ENCODE measurements at regions not wholly inside any gene's neighbourhood (a gene's known extent, or its start where the extent isn't known, plus 50 kb on each side); places are given as distances from the start of the nearest gene placed in this dataset.

GRCh38 chr2:8625399-8626300 is 56.2 kb upstream of the ID2 start:
- H3K27ac Mint-ChIP-seq (ENCODE audit: unreplicated experiment), result peak overlapping the region; percentile 31
- TF ChIP-seq, protein P1, sequence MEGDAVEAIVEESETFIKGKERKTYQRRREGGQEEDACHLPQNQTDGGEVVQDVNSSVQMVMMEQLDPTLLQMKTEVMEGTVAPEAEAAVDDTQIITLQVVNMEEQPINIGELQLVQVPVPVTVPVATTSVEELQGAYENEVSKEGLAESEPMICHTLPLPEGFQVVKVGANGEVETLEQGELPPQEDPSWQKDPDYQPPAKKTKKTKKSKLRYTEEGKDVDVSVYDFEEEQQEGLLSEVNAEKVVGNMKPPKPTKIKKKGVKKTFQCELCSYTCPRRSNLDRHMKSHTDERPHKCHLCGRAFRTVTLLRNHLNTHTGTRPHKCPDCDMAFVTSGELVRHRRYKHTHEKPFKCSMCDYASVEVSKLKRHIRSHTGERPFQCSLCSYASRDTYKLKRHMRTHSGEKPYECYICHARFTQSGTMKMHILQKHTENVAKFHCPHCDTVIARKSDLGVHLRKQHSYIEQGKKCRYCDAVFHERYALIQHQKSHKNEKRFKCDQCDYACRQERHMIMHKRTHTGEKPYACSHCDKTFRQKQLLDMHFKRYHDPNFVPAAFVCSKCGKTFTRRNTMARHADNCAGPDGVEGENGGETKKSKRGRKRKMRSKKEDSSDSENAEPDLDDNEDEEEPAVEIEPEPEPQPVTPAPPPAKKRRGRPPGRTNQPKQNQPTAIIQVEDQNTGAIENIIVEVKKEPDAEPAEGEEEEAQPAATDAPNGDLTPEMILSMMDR (IDR thresholded peaks at IDR 0.05; ENCODE audit: insufficient read depth in 1 of 2, low read depth in 1 of 2, low read length in 1 of 2, severe bottlenecking in 1 of 2, unreplicated experiment in 1 of 2), result no peak
- ChIA-PET POLR2A (interaction anchor here (0.6 to 3.0 kb wide), 4 partner anchors 17 to 150 kb away, joined by 3 to 50 read pairs (median 20); partner anchors contain the start of gene ID2), CTCF (interaction anchor here (1.0 to 3.1 kb wide), 3 partner anchors 52 to 55 kb away, joined by 4 to 23 read pairs (median 13); partner anchors contain the start of gene ID2)
- peaks cover 37% of the 10 kb centered on the region for H3K4me1 Mint-ChIP-seq (ENCODE audit: low read depth, unreplicated experiment)
- intact Hi-C loops (cut with micrococcal nuclease; ENCODE audit: unreplicated experiment), result loop anchor here (1.0 to 10.0 kb wide), 4 partner anchors 16 to 501 kb away; no protein-coding TSS in a partner anchor
- peak; percentile 82 to 92 for DNase-seq
- no peak overlapping the region for H3K4me3 ChIP-seq (ENCODE audit: low read depth, low read length)
- peaks cover 87% of the 10 kb centered on the region for H3K4me1 ChIP-seq
- no peaks in the 10 kb centered on the region for H3K36me3 ChIP-seq (ENCODE audit: control insufficient read depth, insufficient read depth, low read length)
- no TSS peak for BruUV-seq (replicated peaks)
- H3K9me3 Mint-ChIP-seq (ENCODE audit: unreplicated experiment), result no peaks in the 10 kb centered on the region
- no peaks in the 10 kb centered on the region for H3K9me3 ChIP-seq
- H3K27me3 Mint-ChIP-seq (ENCODE audit: insufficient read depth, unreplicated experiment), result no peaks in the 10 kb centered on the region
- peak overlapping the region; percentile 38 for H3K4me3 Mint-ChIP-seq (ENCODE audit: unreplicated experiment)
- no peaks in the 10 kb centered on the region for H3K27me3 ChIP-seq (replicated peaks; ENCODE audit: control insufficient read depth, insufficient read depth, low read length)
- H3K36me3 Mint-ChIP-seq (ENCODE audit: insufficient read depth, unreplicated experiment), result no peaks in the 10 kb centered on the region

DNA sequence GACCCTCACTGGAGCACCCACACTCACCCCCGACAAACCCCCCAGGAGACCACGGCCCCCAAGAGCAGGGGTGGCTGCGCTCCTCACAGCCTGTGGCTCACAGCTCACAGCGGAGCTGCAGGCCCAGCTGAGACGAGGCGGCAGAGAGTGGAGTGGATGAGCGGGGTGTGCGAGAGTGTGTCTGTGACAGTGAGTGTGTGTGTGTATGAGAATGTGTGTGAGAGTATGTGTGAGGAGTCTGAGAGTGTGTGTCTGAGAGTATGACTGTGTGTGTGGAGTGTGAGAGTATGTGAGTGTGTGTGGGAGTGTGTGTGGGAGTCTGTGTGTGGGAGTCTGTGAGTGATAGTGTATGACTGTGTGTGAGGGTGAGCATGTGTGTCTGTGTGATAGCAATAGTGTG is 55.3 kb upstream of the ID2 start:
- peak overlapping the region; percentile 4; the same call in 1 of the 2 replicates for H3K4me3 ChIP-seq (ENCODE audit: low read depth, low read length)
- DNase-seq, result peak in 1 of 2 experiments; percentile 42
- Mint-ChIP-seq H3K36me3 (ENCODE audit: insufficient read depth, unreplicated experiment) (no peaks in the 10 kb centered on the region), H3K4me1 (ENCODE audit: low read depth, unreplicated experiment) (peaks cover 28% of the 10 kb centered on the region), H3K27ac (ENCODE audit: unreplicated experiment) (peak overlapping the region; percentile 31), H3K9me3 (ENCODE audit: unreplicated experiment) (no peaks in the 10 kb centered on the region), H3K4me3 (ENCODE audit: unreplicated experiment) (peak overlapping the region; percentile 23), H3K27me3 (ENCODE audit: insufficient read depth, unreplicated experiment) (no peaks in the 10 kb centered on the region)
- intact Hi-C loops (cut with micrococcal nuclease; ENCODE audit: unreplicated experiment), result loop anchor here (5.0 to 10.0 kb wide), 2 partner anchors 136 to 502 kb away; no protein-coding TSS in a partner anchor
- peaks cover 84% of the 10 kb centered on the region for H3K4me1 ChIP-seq
- TF ChIP-seq, protein P1 (IDR thresholded peaks at IDR 0.05; ENCODE audit: insufficient read depth in 1 of 2, low read depth in 1 of 2, low read length in 1 of 2, severe bottlenecking in 1 of 2, unreplicated experiment in 1 of 2), result no peak
- ChIA-PET CTCF (interaction anchor here (1.3 to 3.1 kb wide), 6 partner anchors 52 to 1199 kb away, joined by 3 to 23 read pairs (median 7); partner anchors contain the start of gene ID2), POLR2A (interaction anchor here (0.9 to 3.0 kb wide), 3 partner anchors 53 to 58 kb away, joined by 3 to 50 read pairs (median 3); partner anchors contain the start of gene ID2)
- TSS peak; percentile 76 for BruUV-seq (replicated peaks)
- H3K36me3 ChIP-seq (ENCODE audit: control insufficient read depth, insufficient read depth, low read length), result no peaks in the 10 kb centered on the region
- no peaks in the 10 kb centered on the region for H3K9me3 ChIP-seq
- no peaks in the 10 kb centered on the region for H3K27me3 ChIP-seq (replicated peaks; ENCODE audit: control insufficient read depth, insufficient read depth, low read length)

- POLR2A ChIA-PET, result interaction anchor here (0.9 to 3.0 kb wide), 3 partner anchors 53 to 57 kb away, joined by 3 to 50 read pairs (median 3); partner anchors contain the start of gene ID2
- peak; percentile 81 to 84 for DNase-seq
- H3K27ac Mint-ChIP-seq (ENCODE audit: unreplicated experiment), result peak overlapping the region; percentile 65
- H3K4me1 Mint-ChIP-seq (ENCODE audit: low read depth, unreplicated experiment), result peaks cover 32% of the 10 kb centered on the region
- CTCF ChIA-PET, result interaction anchor here (0.6 to 3.1 kb wide), 7 partner anchors 52 to 1200 kb away, joined by 3 to 23 read pairs (median 6); partner anchors contain the start of gene ID2
- Histone ChIP-seq H3K4me1 (peaks cover 88% of the 10 kb centered on the region), H3K9me3 (no peaks in the 10 kb centered on the region), H3K36me3 (ENCODE audit: control insufficient read depth, insufficient read depth, low read length) (no peaks in the 10 kb centered on the region), H3K4me3 (ENCODE audit: low read depth, low read length) (peak overlapping the region; percentile 29), H3K27me3 (replicated peaks; ENCODE audit: control insufficient read depth, insufficient read depth, low read length) (no peaks in the 10 kb centered on the region)
- TSS peak; percentile 39 for BruUV-seq (replicated peaks)
- intact Hi-C loops (cut with micrococcal nuclease; ENCODE audit: unreplicated experiment), result loop anchor here (1.0 to 10.0 kb wide), 11 partner anchors 9 to 1200 kb away; no protein-coding TSS in a partner anchor
- no peaks in the 10 kb centered on the region for H3K27me3 Mint-ChIP-seq (ENCODE audit: insufficient read depth, unreplicated experiment)
- no peaks in the 10 kb centered on the region for H3K36me3 Mint-ChIP-seq (ENCODE audit: insufficient read depth, unreplicated experiment)
- peak overlapping the region; percentile 51 for H3K4me3 Mint-ChIP-seq (ENCODE audit: unreplicated experiment)
- H3K9me3 Mint-ChIP-seq (ENCODE audit: unreplicated experiment), result no peaks in the 10 kb centered on the region
- TF ChIP-seq, protein P1 (IDR thresholded peaks at IDR 0.05; ENCODE audit: insufficient read depth in 1 of 2, low read depth in 1 of 2, low read length in 1 of 2, severe bottlenecking in 1 of 2, unreplicated experiment in 1 of 2), result no peak
Measured at GRCh38 chr2:8627019-8627691, 54.7 kb upstream of the ID2 start.

Data from Caco-2 (cell line).